ENCODE measurements at regions not wholly inside any gene's neighbourhood (a gene's known extent, or its start where the extent isn't known, plus 50 kb on each side); places are given as distances from the start of the nearest gene placed in this dataset.

DNA sequence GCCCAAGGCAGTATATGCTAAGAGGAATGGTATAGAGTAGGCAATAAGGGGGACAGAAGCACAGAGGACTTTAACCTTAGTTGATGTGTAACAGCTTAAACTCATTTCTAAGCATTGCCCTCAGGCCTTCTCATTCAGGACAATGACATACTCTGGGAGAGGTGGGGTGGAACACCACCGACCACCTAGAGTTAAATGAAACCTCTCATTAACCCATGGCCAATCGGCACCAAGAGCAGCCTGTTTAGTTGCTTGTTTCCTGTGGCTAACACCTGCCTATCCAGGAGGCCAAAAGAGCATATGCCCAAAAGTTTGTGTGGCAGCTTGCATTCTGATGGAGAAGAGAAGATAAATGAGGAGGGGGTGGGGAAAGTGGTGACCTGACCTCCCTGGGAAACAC lies 50.0 kb downstream of the PABIR2 start:
- DNase-seq: no peak

DNA sequence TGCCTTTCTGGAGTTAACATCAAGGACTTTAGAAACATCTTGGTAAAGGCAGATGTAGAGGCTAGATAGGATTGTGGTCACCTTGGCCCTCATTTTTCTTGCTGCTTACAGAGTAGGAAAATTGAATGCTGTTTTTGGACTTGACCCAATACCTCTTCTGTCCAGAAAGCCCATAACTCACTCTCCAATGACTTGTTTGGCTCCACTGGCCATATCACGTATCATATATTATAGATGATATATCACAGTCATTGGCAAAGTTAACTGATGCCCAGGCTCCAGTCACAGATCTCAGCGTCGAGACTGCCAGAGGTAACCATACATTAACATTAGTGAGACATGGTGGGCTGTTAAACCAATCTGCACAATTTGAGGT lies 50.6 kb downstream of the PABIR2 start:
- DNase-seq: no peak

DNA sequence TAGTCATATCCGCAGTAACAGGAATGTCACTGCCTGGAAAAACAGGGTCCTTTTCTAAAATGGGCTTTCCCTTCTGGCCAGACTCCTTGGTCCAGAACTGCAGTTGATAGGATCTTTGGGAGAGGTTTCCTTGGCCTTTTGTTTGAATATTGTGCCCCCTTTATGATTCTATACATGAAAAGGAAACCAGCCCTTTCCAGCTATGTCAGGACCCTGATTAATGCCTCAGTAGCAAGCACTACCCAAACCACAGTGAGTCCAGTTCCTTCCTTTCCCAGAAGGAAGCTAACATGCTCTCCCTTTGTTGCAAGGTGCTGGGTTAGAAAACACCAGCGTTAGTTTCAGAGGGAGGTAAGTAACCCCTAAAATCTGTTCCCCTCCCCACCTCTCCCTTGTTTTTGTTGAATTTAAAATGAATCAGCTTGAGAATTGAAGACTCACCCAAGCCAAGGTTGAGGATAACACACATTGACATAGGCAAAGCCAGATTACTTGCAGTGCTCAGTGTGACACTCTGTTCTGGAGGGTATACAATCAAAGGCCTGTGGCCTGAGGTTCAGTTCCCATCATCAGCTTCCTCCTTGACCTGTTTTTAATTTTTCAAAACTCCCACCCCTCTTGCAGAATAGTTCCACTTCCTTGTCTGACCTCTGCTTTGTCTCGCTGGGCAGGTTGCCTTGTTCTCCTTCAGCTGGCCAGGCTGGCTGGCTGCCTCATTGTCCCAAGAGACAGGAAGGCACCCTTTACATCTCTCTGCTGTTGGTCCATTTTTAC lies 51.2 kb downstream of the PABIR2 start:
- no peak for DNase-seq

DNA sequence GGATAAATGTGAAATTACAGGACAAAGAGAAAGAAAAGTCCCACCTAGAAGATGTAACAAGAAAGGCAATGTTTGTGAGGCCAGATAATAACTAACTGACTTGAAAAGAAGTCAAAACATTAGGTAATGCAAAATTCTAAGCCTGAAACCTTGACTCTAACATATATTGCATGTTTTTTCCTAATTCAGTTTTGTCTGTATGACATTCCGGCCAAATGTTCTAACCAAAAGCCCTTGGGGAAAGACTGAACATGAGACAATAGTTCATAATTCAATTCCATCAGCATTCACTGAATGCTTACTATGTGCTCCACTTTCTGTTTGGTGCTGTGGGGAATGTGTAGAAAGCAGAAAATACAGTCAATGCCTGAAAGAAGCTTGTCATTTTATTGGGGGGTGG lies 53.9 kb downstream of the PABIR2 start:
- no peak for DNase-seq

DNA sequence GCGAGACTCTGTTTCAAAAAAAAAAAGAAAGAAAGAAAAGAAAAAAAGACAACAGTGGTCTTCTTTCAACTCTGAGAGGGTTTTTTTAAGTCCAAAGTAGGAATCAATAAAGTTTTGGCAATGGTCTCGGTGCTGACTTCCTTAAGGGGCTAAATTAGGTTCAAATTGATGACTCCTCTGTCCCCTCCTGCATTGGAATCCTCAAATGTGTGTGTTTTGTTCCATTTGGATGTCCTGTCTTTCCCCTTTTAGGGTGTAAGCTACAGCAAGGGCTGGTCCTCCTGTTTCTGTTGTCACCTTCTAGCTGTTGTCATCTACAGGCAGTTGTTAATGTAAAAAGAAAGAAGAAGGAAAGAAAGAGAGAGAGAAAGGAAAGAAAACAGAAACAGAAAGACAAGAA lies 54.4 kb downstream of the PABIR2 start:
- DNase-seq: no peak

DNA sequence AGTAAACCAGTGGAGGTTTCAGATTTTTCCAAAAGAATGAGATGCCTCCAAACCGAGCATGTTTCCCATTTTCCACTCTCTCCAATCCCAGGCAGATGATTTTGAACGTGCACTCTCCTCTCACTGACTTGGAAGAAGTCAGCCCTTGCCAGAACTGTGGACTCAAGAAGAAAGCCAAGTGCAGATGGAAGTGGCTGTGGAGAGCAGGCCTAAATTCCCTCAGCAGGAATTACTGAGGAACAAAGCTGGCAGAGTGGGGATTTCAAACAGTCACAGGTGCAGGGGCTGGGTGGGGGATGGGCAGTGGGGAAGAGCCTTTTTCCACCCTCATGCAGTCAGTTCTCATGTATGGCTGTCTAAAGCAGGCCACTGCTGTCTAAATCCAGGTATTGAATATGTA lies 55.3 kb downstream of the PABIR2 start:
- peak; percentile 74 for DNase-seq

DNA sequence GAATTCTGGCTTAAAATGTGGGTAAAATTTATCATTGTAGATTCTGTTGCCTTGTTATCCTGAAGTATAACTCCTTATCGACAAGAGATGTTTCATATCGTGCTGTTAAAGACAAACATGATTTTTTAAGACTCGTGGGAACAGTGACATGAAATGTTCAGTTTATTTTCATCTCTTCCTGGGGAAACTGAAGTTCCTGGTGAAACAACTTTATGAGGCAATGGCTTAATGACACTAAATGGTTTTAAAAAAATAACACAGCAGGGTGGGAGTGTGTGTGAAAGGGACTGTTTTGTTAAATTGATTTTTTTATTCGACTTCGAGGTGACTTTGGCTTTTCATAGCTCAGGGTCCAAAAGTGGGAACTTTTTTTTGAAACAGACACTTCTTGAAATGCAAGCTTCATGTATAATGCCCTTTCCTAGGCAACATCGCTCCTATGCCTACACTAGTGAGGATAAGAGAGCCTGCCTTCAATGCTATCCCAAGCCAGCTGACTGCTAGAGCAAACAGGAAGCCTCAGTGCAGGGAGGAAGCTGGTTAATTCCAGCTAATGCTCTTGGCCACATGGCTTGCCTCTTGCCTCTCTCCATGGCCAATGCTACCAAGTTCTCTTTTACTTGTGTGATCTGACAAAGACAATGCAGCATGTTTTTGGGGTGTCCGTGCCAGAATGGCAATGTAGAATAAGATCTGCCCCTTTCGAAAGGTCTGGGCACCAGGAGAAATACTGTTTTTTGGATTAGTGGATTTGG lies 57.8 kb downstream of the PABIR2 start:
- DNase-seq: no peak

DNA sequence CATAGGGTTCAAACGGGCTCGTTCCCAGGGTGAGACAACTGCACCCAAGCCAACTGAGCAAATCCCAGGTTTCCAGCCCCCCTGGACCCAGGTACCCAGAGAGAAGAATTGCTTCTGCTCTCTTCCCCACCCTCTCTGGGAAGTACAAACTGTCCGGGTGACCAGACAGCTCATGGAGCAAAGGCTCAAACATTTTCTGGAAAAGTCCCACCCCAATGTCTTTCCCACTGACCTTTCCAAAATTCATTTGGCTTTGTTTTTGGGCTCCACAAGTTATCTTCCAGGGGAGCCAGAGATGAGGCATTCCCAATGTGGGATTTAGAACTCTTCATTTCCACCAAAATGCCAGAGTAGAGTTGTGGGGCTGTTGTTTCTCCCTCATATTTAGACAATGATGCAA lies 58.6 kb downstream of the PABIR2 start:
- no peak for DNase-seq

DNA sequence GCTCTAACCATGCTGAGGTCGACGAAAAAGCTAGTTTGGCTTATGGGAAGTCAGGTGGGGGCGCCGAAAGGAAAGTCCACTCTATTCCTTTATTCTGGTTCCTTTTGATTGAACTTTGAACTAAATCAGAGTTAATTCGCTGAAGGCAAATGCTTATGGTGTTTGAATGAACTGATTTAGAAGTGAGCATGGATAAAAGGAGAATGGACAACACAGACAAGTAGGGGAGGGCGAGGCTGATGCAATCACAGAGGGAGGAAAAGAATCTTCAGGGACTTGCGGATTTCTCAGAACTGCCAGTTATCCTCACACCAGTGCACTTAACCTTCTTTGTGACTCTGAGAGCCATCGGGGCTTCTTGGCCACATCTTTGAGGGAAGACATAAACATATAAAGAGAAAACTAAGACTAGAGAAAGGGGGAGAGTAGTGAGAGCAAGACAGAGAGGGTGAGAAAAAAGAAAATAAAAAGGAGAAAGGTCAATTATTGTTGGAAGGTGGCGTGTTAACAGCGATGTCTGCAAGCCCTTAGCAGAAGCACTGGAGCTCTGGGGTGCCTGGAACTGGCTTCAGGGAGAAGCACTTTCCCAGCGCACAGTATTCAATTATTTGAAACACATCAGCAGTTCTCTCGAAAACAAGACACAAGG lies 59.2 kb downstream of the PABIR2 start:
- no peak for DNase-seq

DNA sequence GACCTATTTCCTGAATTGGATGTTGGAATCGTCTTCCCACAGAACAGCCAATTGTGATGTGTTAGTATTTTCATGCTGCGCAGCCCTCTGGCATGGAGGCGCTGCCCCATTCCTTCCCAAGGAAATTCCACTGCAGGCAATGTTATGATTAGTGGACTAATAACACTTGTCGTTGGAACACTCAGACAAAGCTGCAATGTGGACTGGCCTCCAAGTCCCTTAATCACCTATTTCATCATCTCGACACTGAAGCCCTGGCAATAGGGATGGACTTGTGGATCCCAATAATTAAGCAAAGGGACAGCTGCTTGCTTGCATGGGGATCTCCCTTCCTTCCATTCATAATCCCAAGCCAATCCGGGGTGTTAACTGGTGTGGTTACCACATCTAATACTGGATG lies 59.9 kb downstream of the PABIR2 start:
- DNase-seq: peak; percentile 42

DNA sequence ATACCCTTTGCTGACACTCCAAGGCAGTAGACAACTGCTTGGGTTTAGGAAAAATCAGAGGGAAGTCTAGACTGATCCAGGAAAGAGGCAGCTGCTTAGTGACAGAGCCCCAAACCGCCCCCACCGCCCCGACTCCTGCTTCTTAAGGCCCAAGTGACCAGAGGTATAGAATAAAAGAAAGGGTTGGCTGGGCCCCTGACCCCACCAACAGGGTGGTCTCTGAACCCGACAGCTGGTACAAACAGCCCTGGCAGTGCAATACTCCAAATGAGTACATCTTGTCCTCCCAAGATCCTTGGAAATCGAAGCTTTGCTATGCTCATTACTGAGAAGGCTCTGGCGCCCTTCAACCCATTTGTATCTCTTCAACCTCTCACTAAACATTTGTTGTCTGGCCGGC lies 60.6 kb downstream of the PABIR2 start:
- no peak for DNase-seq

DNA sequence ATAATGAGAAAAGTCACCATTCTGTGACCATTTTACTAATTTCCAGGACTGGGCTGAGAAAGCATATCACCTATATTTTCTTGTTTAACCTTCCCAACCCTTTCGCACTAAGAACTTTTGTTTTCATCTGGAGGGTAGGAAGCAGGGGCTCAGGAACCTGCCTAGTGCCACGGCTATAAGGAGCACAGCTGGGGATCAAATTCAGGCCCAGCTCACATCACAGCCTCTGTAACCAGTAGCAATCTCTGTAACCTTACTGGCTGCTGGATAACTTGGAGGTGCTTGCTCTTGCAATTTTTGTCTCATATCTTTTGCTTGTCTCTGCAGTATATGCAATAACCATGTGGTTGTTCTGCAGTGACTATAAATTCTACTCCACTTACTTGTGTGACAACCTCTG lies 62.0 kb downstream of the PABIR2 start:
- no peak for DNase-seq

DNA sequence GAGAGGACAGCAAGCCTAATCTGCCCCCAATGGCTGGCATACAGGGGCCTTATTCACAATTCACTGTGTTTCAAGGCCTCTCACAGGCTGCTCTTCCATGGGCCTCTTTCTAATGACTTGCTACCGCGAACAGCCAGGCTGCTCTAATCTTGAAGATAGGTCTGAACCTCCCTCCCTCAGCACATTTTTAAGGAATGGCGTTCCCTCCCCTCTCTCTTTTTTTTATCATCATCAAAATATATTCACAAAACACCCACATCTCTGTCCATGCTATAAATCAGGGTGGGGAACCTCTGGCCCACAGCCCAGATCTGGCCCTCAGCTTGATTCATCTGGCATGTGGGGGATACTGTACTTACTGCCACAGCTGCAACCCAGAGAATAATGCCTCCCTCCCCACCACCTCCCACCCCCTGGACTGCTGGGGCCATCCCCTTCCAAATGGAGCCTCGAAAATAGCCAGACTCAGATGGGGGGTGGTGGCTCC lies 62.5 kb downstream of the PABIR2 start:
- DNase-seq: peak; percentile 60

DNA sequence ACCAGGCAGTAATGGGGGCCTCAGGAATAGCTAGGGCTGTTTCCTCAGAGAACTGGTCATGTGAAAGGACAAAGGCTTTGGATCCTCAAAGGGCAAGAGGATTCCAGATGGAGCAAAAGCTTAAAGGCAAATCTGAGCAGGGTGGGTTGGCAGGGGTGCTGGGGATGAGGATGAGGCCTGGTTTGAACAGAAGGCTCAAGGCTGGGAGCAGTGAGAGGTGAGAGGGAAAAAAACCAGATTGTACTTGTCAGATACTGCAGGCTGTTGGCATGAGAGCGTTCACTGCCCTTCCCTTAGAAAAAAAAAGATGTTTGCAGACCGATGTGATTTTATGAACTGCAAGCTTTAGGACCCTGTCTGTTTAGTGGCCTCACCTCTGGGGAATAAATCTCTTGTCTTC lies 63.4 kb downstream of the PABIR2 start:
- DNase-seq: no peak

DNA sequence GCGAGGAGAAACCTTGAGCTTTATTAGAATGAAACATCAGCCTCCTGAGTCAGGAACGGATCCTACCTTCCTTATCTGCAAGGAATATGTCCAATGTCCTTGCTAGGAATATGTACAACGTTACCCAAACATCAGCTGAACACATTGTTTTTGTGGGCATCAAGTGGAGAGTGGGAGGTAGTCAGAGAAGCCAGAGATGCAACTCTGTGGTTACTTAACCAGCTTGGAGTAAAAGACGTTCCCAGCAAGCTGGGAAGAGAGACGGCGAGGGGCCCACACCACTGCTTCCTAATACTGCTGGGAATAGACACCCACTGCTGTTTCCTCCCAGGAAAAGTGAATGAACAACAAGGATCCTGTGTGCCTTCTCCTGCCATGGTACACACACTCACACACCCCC lies 64.3 kb downstream of the PABIR2 start:
- no peak for DNase-seq

DNA sequence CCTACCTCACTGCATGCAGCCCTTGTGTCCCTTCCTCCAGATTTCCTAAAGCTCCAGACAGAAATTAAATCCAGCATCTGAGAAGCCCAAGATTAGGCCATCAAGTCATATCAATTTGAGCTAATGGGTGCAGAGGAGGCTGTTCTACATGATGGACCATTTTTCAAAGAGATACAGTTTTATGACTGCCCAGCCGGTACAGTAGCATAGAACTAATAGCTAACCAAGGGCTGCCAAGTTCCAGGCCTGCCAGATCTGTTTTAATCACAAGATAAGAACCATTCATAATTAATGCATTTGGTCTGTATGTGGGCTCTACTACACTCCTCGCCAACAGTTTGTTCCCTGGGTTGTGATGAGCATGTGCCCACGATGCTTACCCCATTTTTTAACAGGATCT lies 64.9 kb downstream of the PABIR2 start:
- no peak for DNase-seq

DNA sequence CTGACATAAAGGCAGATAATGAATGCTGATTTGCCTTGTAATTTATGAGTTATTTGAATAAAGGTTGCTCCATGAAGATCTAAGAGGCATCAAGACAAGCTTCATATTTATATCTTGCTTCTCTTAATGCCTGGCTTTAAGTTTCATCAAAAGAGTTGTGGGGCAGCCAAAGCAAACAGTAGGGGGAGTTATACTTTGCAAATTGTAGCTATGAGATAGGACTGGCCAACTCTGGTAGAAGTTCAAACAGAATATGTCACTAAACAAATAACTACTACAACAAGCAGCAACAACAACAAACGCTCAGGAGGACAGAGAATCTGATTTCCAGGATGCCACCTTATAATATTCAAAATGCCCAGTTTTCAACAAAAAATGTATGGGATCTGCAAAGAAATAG lies 69.1 kb upstream of the PLAC1 start:
- no peak for DNase-seq

DNA sequence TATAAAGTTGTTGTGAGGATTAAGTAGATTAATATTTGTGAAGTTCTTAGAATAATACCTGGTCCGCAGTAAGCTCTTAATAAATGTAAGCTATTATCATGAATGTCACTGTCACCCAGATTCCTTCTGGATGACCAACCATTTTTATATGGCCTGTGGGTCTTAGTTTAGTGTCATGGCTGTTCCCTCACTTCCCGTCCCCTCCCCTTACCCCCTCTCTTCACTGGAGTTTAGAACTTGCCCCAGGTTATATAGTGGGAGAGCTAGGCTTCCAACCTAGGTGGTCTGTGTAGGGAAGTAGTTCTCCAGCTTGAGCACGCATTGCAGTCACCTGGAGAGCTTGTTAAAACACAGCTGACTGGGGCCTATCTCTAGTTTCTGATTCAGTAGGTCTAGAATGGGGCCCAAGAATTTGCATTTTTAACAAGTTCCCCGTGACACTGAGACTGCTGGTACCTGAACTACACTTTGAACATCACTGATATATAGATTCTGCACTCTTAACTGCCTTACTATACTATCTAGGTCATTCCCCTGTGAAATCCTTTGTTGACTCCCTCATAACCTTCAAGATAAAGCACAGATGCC lies 66.9 kb upstream of the PLAC1 start:
- DNase-seq: no peak

DNA sequence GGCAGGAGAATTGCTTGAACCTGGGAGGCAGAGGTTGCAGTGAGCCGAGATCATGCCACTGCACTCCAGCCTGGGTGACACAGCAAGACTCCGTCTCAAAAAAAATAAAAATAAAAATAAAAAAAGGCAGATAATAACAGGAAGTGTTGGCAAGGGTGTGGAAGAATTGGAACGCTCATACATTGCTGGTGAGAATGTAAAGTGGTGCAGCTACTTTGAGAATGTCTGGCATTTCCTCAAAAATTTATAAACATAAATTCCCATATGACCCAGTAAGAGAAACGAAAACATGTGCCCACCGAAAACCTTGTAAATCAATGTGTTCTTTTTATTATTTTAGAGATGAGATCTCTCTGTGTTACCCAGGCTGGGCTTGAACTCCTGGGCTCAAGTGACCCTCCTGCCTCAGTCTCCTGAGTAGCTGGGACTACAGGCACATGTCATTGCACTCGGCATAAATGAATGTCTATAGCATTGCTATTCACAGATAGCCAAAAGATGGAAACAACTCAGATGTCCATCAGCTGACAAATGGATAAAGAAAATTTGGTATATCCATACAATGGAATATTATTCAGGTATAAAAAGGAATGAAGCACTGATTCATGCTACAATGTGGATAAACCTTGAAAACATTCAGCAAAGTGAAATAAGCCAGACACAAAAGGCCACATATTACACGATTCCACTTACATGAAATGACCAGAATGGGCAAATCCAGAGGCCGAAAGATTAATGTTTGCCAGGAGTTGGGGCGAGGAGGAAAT lies 63.7 kb upstream of the PLAC1 start:
- DNase-seq: no peak

DNA sequence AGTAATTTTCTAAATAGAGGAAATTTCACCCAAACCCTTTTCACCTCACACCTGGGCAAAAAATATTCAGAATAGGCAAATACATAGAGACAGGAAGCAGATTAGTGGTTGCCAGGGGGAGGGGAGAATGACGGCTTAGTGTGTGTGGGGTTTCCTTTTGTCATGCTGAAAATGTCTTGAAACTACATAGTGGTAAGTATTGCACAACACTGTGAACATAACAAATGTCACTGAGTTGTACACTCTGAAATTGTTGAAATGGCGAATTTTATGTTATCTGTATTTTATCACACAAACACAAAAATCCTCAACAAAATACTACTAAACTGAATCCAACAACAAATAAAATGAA lies 60.7 kb upstream of the PLAC1 start:
- no peak for DNase-seq

DNA sequence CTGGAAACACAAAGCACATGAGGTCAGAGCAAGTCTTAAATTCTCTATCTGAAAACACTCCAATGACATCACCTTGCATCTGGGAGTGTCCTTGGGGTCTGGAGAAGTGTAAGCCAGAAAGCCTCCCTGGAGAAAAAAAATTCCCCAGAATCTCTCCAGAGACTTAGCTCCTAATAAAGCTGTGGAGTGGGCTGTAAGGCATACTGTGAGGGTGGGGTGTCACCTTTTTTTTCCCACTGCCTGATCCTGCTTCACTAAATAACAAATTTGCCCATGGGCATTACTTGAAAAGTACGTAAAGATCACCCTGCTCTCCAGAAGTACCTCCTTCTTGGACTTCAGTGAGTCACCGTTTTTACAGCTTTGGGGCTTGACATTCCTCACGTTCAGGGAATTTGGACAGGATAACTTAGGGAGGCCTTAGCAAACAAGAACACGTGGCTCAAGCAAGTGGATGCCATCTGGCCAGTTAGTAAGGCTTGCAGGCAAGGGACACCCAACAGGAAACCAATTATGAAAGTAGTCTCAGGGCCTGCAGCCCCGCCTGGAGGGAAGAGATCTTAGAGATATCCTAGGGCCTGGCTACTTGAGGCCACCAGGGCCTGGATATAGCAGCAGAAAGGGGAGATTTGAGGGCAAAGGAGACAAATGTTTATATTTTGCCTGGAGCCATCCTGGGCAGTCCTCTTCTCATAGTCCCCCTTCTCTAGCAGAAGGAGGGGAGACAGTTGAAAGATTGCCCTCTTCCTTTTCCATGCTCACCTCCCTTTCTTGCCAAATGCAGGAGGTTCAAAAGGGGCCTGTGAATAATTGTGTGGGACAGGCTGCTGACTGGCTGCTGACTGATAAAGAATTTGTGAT lies 60.1 kb upstream of the PLAC1 start:
- peak; percentile 55 for DNase-seq

DNA sequence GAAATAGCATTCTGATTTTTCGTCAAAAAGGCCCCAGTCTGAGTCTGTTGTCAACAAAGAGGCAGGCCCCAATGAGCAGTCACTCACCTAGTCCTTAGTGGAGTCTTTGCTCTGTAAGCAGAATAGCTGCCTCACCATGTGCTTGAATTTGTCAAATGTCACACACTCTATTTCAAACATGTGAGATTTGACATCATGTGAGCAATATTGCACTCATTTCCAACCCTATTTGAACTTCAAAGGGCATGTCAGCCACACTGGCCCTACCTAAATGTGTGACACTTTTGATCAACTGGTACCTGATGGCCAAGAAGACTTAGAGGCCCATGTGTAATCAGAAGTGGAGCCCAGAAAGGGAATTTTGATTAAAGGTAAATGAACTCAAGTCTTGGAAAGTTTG lies 59.4 kb upstream of the PLAC1 start:
- no peak for DNase-seq
